Upper lobe of left lung (tissue), 4 donors: ENCODE measurements at regions not wholly inside any gene's neighbourhood (a gene's known extent, or its start where the extent isn't known, plus 50 kb on each side); places are given as distances from the start of the nearest gene placed in this dataset.

ENCODE experiments used
- CTCF ChIP-seq, 6 experiments: fragments of 450-650 bp in 4 of 6; fragments of 200-600 bp in 2 of 6; sonication (generic) in 2 of 6; IDR thresholded peaks; one replicate each; pipeline ENCODE4 v1.5.1; 2016 to 2019; ENCODE audit warnings: antibody characterized with exemption in 6 of 6
- EP300 ChIP-seq, 4 donors: sonication (generic); formaldehyde crosslinking; IDR thresholded peaks; one replicate each; pipeline ENCODE4 v1.5.1; 2017; ENCODE audit warnings: antibody characterized with exemption in 4 of 4, control low read depth in 2 of 4
- POLR2A ChIP-seq, 4 donors: fragments of 450-650 bp; IDR thresholded peaks; one replicate each; pipeline ENCODE4 v1.5.1; 2016 to 2017; ENCODE audit warnings: antibody characterized with exemption in 4 of 4, mild to moderate bottlenecking in 2 of 4
- POLR2AphosphoS5 ChIP-seq, 2 donors: sonication (generic); formaldehyde crosslinking; IDR thresholded peaks; one replicate each; pipeline ENCODE4 v1.5.1; 2017; ENCODE audit warnings: antibody characterized with exemption in 2 of 2

GRCh38 chr9:31490551-31491106 is 893.8 kb upstream of the ACO1 start:
- no peak for TF ChIP-seq POLR2A (IDR thresholded peaks at IDR 0.05)
- TF ChIP-seq CTCF (IDR thresholded peaks at IDR 0.05): no peak
- TF ChIP-seq POLR2AphosphoS5 (IDR thresholded peaks at IDR 0.05): no peak
- no peak for TF ChIP-seq EP300 (IDR thresholded peaks at IDR 0.05)
